Endometrium (tissue), 2 donors: ENCODE measurements at regions not wholly inside any gene's neighbourhood (a gene's known extent, or its start where the extent isn't known, plus 50 kb on each side); places are given as distances from the start of the nearest gene placed in this dataset.
"Not testable (repeated sequence)": the region's sequence is repeated elsewhere in the genome, so short reads cannot be mapped to it uniquely, and the experiment has no call there.

Source experiments
- FAIRE-seq: peaks from 2 replicates; lab custom pipeline; 2012; peaks lifted over from hg19 to GRCh38; lab: Jason Lieb, UNC
- donor health status: control.
- donor health status: control.

GRCh38 chr20:50329981-50330503, 139.4 kb downstream of the CEBPB start:
- FAIRE-seq: no peak

GRCh38 chr20:50330504-50331313, 140.1 kb downstream of the CEBPB start:
- no peak for FAIRE-seq

- FAIRE-seq: no peak
Observed at GRCh38 chr20:50331469-50332363, 141.1 kb downstream of the CEBPB start.

- no peak for FAIRE-seq
Observed at GRCh38 chr20:50332491-50332980, 141.9 kb downstream of the CEBPB start.

- no peak for FAIRE-seq
Observed at GRCh38 chr20:50333131-50333670, 142.6 kb downstream of the CEBPB start.

GRCh38 chr20:50333812-50334211, 143.2 kb downstream of the CEBPB start:
- FAIRE-seq: no peak

GRCh38 chr20:50334512-50334911, 143.9 kb downstream of the CEBPB start:
- FAIRE-seq: not testable (repeated sequence)

GRCh38 chr20:50335105-50335504, 144.5 kb downstream of the CEBPB start:
- no peak for FAIRE-seq

GRCh38 chr20:50335866-50336265, 145.2 kb downstream of the CEBPB start:
- no peak for FAIRE-seq

GRCh38 chr20:50336661-50337060, 146.0 kb downstream of the CEBPB start:
- FAIRE-seq: no peak

GRCh38 chr20:50337521-50338466, 147.2 kb downstream of the CEBPB start:
- FAIRE-seq: no peak

GRCh38 chr20:50338479-50339391, 148.1 kb downstream of the CEBPB start:
- no peak for FAIRE-seq

- FAIRE-seq: no peak
Observed at GRCh38 chr20:50339466-50339901, 148.9 kb downstream of the CEBPB start.

GRCh38 chr20:50340541-50340940, 149.9 kb downstream of the CEBPB start:
- FAIRE-seq: no peak

GRCh38 chr20:50341050-50341449, 150.4 kb downstream of the CEBPB start:
- no peak for FAIRE-seq

GRCh38 chr20:50341880-50342637, 151.4 kb downstream of the CEBPB start:
- FAIRE-seq: no peak

GRCh38 chr20:50342638-50343102, 152.0 kb downstream of the CEBPB start:
- FAIRE-seq: no peak

GRCh38 chr20:50343125-50343489, 152.5 kb downstream of the CEBPB start:
- FAIRE-seq: no peak

GRCh38 chr20:50343490-50344179, 153.0 kb downstream of the CEBPB start:
- no peak for FAIRE-seq
